NCI-H2196 treated with DMSO at 0.1 percent for 48 hours (cell line): ENCODE measurements at regions not wholly inside any gene's neighbourhood (a gene's known extent, or its start where the extent isn't known, plus 50 kb on each side); places are given as distances from the start of the nearest gene placed in this dataset.

Experiments used
- DNase-seq: peaks from one replicate; lab custom pipeline; 2025; ENCODE audit not compliant: unreplicated experiment; lab: John Stamatoyannopoulos, UW

GRCh38 chr13:50692396-50692915 lies 151.0 kb downstream of the DLEU7 start:
- no peak for DNase-seq

GRCh38 chr13:50693727-50694126 lies 149.8 kb downstream of the DLEU7 start:
- no peak for DNase-seq

- DNase-seq, result no peak
Measured at GRCh38 chr13:50697746-50698539, 145.5 kb downstream of the DLEU7 start.

DNA sequence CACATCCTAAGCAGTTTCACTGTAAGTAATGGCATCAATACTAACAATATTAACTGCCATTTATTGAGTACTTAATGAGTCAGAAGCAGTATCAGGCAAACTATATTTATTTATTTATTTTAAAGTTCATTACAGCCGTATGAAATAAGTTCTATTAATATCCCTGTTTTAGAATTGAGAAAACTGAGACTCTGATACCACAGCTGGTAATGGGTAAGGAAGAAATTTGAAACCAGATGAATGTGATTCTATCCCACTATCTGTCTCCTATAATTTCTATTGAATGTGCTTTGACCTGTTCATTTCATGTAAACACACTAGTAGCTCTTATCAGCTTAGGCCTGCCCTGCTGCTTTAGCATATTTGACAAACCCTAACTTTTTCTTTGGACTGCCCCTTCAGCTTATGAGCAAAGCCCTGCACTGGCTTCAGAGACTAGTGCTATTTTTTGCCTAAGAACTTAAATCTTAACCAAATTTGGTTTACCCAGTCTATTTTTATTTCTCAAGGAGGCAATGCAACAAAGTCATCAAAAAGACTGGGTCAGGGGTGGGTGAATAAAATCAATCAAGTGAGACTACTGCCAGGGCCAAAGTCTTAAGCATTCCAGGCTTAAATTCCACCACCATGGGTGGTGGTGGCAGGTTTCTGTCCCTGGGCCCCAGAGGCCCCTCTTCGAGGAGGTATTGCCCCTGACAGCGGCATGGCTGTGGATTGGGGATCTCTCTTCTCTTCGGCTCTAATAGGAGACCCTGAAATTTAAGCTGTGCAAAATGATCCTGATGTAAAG lies 143.4 kb downstream of the DLEU7 start:
- DNase-seq, result no peak

GRCh38 chr13:50700664-50701305 lies 142.7 kb downstream of the DLEU7 start:
- no peak for DNase-seq

DNA sequence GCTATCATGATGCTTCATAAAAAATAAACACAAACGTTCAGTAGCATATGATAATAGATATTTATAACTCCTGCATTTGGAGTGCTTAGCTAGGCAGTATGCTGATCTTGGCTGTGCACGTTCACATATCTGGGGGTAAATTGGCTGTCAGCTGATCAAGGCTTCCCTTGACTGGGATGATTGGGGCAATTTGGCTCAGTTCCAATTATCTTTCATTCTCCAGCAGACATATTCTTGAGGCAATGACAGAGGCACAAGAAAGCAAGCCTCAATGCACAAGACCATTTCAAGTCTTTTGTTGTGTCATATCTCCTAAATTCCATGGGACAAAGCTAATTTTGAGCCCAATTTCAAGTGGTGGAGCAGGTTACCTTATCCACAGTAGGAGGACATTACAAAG lies 142.0 kb downstream of the DLEU7 start:
- DNase-seq, result no peak

DNA sequence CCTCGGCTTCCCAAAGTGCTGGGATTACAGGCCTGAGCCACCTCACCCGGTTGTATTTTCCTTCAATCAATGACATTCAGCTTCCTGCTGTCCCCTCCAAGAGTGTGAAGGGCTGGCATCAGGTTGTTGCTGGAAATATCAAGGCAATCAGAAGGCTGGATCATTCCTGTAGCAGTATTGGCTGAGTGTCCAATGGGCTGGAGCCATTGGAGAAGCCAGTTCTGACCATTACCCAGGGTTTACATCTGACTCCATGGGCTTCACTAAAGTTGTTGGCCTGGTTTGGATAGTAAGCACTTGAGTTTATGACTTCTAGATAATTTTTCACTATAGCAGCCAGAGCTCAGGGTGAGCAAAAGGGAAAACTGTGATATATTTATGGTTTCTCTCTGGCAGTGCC lies 137.0 kb downstream of the DLEU7 start:
- DNase-seq, result no peak

- DNase-seq, result no peak
Measured at GRCh38 chr13:50707628-50708027, 135.9 kb downstream of the DLEU7 start.

DNA sequence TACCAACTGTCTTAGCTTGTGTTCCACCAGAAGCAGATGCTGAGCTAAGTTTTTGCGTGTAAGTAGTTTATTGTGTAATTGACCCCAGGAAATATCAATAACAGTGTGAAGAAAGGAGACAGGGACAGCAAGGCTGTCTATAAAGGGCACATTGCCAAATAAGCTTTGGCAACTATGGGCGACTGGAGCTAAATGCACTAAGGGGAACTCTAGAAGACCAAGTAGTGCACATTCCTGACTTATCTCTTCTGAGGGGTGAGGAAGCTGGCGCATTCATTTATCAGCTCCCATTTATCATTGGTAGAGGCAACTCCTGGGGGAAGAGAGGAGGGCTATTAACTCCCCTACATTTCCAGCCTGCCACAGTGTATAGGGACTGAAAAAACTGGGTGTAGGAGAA lies 135.0 kb downstream of the DLEU7 start:
- no peak for DNase-seq

DNA sequence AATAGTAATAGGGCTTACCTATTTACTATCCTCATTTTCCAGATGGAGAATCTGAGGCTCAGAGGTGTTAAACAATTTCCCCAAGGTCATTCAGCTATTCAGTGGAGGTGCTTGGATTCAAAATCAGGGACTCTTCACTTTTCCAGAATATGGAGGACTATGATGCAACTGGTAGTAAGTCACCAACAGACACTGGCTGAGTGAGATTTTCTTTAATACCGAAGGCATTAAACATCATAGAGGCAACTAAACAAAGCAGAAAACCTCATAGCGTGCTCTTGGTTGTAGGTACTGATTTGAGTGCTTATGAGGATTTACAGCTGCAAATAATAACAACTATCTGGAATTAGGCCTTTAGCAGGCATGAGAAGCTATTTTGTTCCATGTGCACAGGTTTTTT lies 134.4 kb downstream of the DLEU7 start:
- DNase-seq, result no peak

DNA sequence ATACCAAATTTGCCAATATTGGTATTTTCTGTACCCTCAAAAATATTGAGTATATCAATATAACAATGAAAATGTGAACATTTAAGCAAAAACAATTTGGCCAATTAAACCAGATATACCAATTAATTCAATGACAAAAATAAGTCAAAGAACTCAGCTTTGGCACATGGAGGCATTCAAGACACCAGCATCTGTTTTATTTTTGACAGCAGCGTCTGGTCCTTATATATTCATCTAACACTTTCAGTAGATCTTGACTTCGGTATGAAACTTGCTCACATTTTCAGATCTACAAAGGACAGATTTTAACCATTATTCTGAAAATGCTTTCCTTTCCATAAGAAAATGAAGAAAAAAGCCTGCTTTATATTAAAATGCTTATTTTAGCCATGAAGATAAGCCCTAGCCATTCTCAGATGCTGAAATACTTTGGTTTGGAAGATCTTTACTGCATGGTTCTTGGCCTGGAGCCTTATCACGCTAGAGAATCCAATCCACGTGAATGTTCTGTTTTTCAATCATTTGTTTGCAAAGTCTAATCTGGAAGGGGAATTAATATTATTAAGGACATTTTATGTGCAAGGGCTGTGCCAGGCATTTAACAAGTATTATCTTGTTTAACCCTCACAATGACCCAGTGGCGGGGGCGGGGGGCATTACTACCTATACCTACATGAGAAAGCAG lies 132.2 kb downstream of the DLEU7 start:
- no peak for DNase-seq

- no peak for DNase-seq
Measured at GRCh38 chr13:50711996-50712395, 131.5 kb downstream of the DLEU7 start.

DNA sequence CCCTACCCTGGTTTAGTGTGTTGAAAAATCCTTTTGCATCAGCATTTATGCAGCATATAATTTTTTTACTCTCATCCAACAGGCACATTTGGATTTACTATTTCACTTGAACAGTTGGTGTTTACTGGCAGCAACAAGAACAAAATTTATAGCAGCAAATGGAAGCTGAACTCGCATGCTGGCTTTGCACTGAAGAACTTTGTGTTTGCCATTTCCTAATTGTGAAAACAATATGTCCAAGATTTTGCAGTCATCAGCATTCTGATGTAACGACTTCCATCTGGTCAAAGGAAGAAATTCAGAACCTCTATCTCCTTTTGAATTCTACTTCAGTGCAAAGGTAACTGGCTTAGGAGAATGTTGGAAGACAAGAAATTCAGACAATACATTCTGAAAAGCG lies 131.0 kb downstream of the DLEU7 start:
- DNase-seq, result no peak

- no peak for DNase-seq
Measured at GRCh38 chr13:50712881-50713280, 130.6 kb downstream of the DLEU7 start.

DNA sequence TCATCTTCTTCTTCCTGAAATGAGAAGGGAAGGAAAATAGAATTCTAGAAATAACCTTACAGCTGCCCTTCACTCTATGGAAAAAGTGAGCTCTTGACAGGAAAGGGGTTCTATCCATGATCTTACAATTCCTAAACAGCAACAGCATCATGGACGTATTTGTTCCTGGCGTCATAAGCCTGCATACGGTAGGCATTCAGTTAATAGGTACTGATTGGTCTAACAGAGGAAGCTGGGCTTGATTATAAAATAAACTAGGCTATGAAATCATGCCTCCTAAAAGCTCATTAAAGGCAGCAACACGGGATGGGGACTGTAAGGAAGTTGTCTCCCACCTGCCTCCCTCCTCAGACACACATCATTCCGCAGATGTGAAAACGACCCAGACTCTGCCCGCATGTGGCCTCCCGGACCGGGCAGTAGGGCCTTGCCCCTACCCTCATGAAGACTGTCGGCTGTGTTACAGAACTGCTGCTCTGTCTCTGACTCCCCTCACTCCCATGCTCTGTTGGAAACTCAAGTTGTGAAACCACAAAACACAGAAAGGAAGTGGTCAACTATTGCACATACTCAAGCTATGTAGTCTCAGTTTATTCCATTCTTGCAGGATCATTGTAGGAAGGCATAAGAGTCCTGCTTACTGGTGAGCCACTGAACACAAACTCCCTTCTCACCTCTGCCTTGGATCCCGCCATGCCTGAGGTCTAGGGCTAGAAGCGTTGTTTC lies 129.8 kb downstream of the DLEU7 start:
- no peak for DNase-seq

GRCh38 chr13:50714891-50715290 lies 128.6 kb downstream of the DLEU7 start:
- no peak for DNase-seq

DNA sequence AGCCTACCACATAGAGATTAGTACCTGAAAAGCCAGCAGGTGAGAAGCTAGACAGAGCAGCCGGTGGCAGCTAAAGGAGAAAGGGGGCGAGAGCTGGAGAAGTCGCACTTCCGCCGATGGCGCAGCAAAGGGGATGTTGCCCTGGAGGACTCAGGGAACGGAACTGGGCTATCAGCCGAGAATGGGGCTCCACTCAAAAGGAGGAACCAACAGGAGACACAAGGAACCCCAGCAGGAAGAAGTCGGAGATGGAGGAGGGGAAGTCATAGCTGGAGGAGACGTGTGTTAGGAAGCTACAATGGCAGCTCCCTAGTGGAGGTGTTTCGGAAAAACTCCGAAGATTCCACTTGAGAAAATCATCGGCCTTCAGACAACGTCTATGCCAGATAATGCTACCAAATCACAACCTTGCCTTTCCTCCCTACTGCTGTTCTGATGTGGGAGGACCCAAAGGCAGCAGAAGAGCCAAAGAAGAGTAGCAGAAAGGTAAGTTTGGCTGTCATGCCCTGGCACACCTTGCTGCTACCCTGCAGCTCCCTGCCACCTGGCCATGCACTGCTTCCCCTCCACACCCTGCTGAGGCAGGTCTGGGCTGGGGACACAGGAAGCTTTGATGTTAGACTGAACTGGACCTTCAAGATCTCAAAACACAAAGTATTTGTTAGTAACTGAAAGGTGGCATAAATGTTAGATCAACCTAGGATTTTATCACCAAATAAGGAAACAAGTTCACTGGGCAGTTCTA lies 127.9 kb downstream of the DLEU7 start:
- no peak for DNase-seq

GRCh38 chr13:50720861-50721671 lies 122.4 kb downstream of the DLEU7 start:
- DNase-seq, result no peak

GRCh38 chr13:50721672-50721992 lies 121.9 kb downstream of the DLEU7 start:
- DNase-seq, result no peak
